IPS-18c (cell line): ENCODE measurements at regions not wholly inside any gene's neighbourhood (a gene's known extent, or its start where the extent isn't known, plus 50 kb on each side); places are given as distances from the start of the nearest gene placed in this dataset.

Source experiments
- H3K4me3 ChIP-seq: 2 replicates; pipeline ENCODE4 v1.7.0; 2013; ENCODE audit warnings: low read depth, mild to moderate bottlenecking, low read length, moderate library complexity; ENCODE audit not compliant: insufficient read depth
- H3K9me3 ChIP-seq: one replicate; pipeline ENCODE4 v1.6.1; 2013; ENCODE audit warnings: mild to moderate bottlenecking, low read length, moderate library complexity; ENCODE audit not compliant: control insufficient read depth, insufficient read depth

GRCh38 chr13:85095418-85096272 lies 703.6 kb downstream of the SLITRK6 start:
- no peaks in the 10 kb centered on the region for H3K9me3 ChIP-seq

GRCh38 chr13:85093808-85094207 lies 705.4 kb downstream of the SLITRK6 start:
- no peaks in the 10 kb centered on the region for H3K9me3 ChIP-seq
- no peak overlapping the region for H3K4me3 ChIP-seq

More at GRCh38 chr13:85095418-85096272, 703.6 kb downstream of the SLITRK6 start:
- no peak overlapping the region for H3K4me3 ChIP-seq

- no peak overlapping the region for H3K4me3 ChIP-seq
Measured at GRCh38 chr13:85091631-85092234, 707.5 kb downstream of the SLITRK6 start.

GRCh38 chr13:85089186-85089585 lies 710.0 kb downstream of the SLITRK6 start:
- Histone ChIP-seq H3K4me3 (no peak overlapping the region), H3K9me3 (no peaks in the 10 kb centered on the region)

More at GRCh38 chr13:85091631-85092234, 707.5 kb downstream of the SLITRK6 start:
- no peaks in the 10 kb centered on the region for H3K9me3 ChIP-seq

GRCh38 chr13:85080691-85081090 lies 718.5 kb downstream of the SLITRK6 start:
- Histone ChIP-seq H3K4me3 (no peak overlapping the region), H3K9me3 (no peaks in the 10 kb centered on the region)

- no peaks in the 10 kb centered on the region for H3K9me3 ChIP-seq
- no peak overlapping the region for H3K4me3 ChIP-seq
Measured at GRCh38 chr13:85076343-85076742, 722.9 kb downstream of the SLITRK6 start.

GRCh38 chr13:85074543-85075313 lies 724.5 kb downstream of the SLITRK6 start:
- Histone ChIP-seq H3K9me3 (no peaks in the 10 kb centered on the region), H3K4me3 (no peak overlapping the region)

GRCh38 chr13:85068231-85068630 lies 731.0 kb downstream of the SLITRK6 start:
- Histone ChIP-seq H3K4me3 (no peak overlapping the region), H3K9me3 (no peaks in the 10 kb centered on the region)

- Histone ChIP-seq H3K4me3 (no peak overlapping the region), H3K9me3 (no peaks in the 10 kb centered on the region)
Measured at GRCh38 chr13:85040215-85040614, 759.0 kb downstream of the SLITRK6 start.

- no peaks in the 10 kb centered on the region for H3K9me3 ChIP-seq
- H3K4me3 ChIP-seq, result no peak overlapping the region
Measured at GRCh38 chr13:85031771-85032170, 767.4 kb downstream of the SLITRK6 start.

GRCh38 chr13:85028035-85028434 lies 771.2 kb downstream of the SLITRK6 start:
- Histone ChIP-seq H3K4me3 (no peak overlapping the region), H3K9me3 (no peaks in the 10 kb centered on the region)

GRCh38 chr13:85019121-85019520 lies 780.1 kb downstream of the SLITRK6 start:
- Histone ChIP-seq H3K9me3 (no peaks in the 10 kb centered on the region), H3K4me3 (no peak overlapping the region)

- H3K9me3 ChIP-seq, result no peaks in the 10 kb centered on the region
- H3K4me3 ChIP-seq, result no peak overlapping the region
Measured at GRCh38 chr13:85013006-85013405, 786.2 kb downstream of the SLITRK6 start.

GRCh38 chr13:85009447-85009846 lies 789.8 kb downstream of the SLITRK6 start:
- H3K9me3 ChIP-seq, result no peaks in the 10 kb centered on the region

GRCh38 chr13:84999252-84999651 lies 800.0 kb downstream of the SLITRK6 start:
- H3K4me3 ChIP-seq, result no peak overlapping the region
- H3K9me3 ChIP-seq, result no peaks in the 10 kb centered on the region

More at GRCh38 chr13:85009447-85009846, 789.8 kb downstream of the SLITRK6 start:
- no peak overlapping the region for H3K4me3 ChIP-seq

- Histone ChIP-seq H3K4me3 (no peak overlapping the region), H3K9me3 (no peaks in the 10 kb centered on the region)
Measured at GRCh38 chr13:84998681-84999080, 800.5 kb downstream of the SLITRK6 start.

- H3K4me3 ChIP-seq, result no peak overlapping the region
Measured at GRCh38 chr13:84997858-84998257, 801.4 kb downstream of the SLITRK6 start.

GRCh38 chr13:84994582-84994981 lies 804.6 kb downstream of the SLITRK6 start:
- Histone ChIP-seq H3K9me3 (no peaks in the 10 kb centered on the region), H3K4me3 (no peak overlapping the region)

More at GRCh38 chr13:84997858-84998257, 801.4 kb downstream of the SLITRK6 start:
- no peaks in the 10 kb centered on the region for H3K9me3 ChIP-seq
